ENCODE measurements at regions not wholly inside any gene's neighbourhood (a gene's known extent, or its start where the extent isn't known, plus 50 kb on each side); places are given as distances from the start of the nearest gene placed in this dataset.

DNA sequence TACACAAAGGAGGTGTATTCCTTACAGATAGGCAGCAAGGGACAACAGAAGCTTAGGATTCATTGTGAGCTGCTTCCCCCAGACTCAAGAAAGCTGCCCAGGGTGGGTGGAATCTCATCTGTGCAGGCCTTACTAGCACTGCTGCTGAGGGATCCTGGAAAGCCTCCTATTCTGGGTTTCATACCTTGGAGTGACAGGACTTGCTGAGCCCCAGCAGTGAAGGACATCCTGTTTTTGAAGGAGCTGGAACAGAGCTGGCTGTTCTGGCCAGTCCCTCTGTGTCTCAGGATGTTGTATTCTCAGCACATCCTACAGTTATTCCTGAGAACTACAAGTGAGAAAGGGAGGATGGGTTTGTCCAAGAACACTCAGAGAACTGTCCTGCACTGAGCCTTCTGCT, 486.3 kb downstream of the PTPRU start:
- TF ChIP-seq, protein P1, sequence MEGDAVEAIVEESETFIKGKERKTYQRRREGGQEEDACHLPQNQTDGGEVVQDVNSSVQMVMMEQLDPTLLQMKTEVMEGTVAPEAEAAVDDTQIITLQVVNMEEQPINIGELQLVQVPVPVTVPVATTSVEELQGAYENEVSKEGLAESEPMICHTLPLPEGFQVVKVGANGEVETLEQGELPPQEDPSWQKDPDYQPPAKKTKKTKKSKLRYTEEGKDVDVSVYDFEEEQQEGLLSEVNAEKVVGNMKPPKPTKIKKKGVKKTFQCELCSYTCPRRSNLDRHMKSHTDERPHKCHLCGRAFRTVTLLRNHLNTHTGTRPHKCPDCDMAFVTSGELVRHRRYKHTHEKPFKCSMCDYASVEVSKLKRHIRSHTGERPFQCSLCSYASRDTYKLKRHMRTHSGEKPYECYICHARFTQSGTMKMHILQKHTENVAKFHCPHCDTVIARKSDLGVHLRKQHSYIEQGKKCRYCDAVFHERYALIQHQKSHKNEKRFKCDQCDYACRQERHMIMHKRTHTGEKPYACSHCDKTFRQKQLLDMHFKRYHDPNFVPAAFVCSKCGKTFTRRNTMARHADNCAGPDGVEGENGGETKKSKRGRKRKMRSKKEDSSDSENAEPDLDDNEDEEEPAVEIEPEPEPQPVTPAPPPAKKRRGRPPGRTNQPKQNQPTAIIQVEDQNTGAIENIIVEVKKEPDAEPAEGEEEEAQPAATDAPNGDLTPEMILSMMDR (IDR thresholded peaks at IDR 0.05; ENCODE audit: unreplicated experiment) = no peak

DNA sequence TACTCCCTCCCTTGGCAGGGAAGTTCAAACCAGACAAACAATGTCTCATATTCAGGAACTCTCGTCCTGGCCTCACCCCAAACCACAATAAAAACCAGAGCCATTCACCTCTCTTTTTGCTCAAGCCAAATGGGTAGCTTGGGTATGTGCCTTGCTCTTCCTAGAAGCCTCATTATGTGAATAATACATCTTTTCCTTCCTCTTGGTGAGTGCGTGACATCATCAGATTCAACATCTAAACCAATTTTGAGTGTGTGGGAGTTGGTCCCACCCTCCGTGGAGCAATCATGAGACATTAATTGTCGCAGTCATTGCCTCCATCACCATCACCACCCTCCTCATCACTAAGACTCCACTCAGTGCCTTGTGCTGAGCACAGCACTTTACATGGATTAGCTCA, 482.9 kb downstream of the PTPRU start:
- no peak overlapping the region for H3K27ac Mint-ChIP-seq (ENCODE audit: unreplicated experiment)
- no peak overlapping the region for H3K4me3 Mint-ChIP-seq (ENCODE audit: unreplicated experiment)
- peaks cover 3% of the 10 kb centered on the region for H3K4me1 Mint-ChIP-seq (ENCODE audit: unreplicated experiment)
- TF ChIP-seq, protein P1 (IDR thresholded peaks at IDR 0.05; ENCODE audit: unreplicated experiment) = no peak
- peaks cover 26% of the 10 kb centered on the region for H3K9me3 Mint-ChIP-seq (ENCODE audit: unreplicated experiment)
- H3K27me3 Mint-ChIP-seq (ENCODE audit: unreplicated experiment) = peaks cover 9% of the 10 kb centered on the region
- H3K36me3 Mint-ChIP-seq (ENCODE audit: low read depth, unreplicated experiment) = peaks cover 12% of the 10 kb centered on the region
- no peak for DNase-seq (ENCODE audit: low spot score)

More for the DNA sequence above, 486.3 kb downstream of the PTPRU start:
- peaks cover 3% of the 10 kb centered on the region for H3K4me1 Mint-ChIP-seq (ENCODE audit: unreplicated experiment)
- no peak overlapping the region for H3K27ac Mint-ChIP-seq (ENCODE audit: unreplicated experiment)
- no peak overlapping the region for H3K4me3 Mint-ChIP-seq (ENCODE audit: unreplicated experiment)
- peaks cover 12% of the 10 kb centered on the region for H3K36me3 Mint-ChIP-seq (ENCODE audit: low read depth, unreplicated experiment)
- DNase-seq (ENCODE audit: low spot score) = no peak
- H3K27me3 Mint-ChIP-seq (ENCODE audit: unreplicated experiment) = peaks cover 16% of the 10 kb centered on the region
- H3K9me3 Mint-ChIP-seq (ENCODE audit: unreplicated experiment) = peaks cover 21% of the 10 kb centered on the region

DNA sequence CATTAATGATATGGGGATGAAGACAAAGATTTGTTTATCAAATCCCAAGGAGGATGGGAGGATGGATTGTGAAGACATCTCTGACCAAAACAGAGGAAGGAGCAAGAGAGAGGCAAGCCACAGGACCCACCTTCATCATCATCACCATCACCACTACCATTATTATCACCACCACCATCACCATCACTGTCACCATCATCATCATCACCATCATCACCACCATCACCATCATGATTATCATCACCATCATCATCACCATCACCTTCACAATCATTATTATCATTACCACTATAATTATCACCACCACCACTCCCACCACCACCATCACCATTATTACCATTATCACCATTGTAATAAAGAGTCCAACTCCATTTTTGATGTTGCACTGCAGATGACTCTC, 482.5 kb downstream of the PTPRU start:
- DNase-seq (ENCODE audit: low spot score) = no peak
- Mint-ChIP-seq H3K4me1 (ENCODE audit: unreplicated experiment) (peaks cover 1% of the 10 kb centered on the region), H3K36me3 (ENCODE audit: low read depth, unreplicated experiment) (peaks cover 11% of the 10 kb centered on the region), H3K4me3 (ENCODE audit: unreplicated experiment) (no peak overlapping the region), H3K27me3 (ENCODE audit: unreplicated experiment) (peaks cover 7% of the 10 kb centered on the region), H3K9me3 (ENCODE audit: unreplicated experiment) (peaks cover 25% of the 10 kb centered on the region), H3K27ac (ENCODE audit: unreplicated experiment) (no peak overlapping the region)
- TF ChIP-seq, protein P1 (IDR thresholded peaks at IDR 0.05; ENCODE audit: unreplicated experiment) = no peak

DNA sequence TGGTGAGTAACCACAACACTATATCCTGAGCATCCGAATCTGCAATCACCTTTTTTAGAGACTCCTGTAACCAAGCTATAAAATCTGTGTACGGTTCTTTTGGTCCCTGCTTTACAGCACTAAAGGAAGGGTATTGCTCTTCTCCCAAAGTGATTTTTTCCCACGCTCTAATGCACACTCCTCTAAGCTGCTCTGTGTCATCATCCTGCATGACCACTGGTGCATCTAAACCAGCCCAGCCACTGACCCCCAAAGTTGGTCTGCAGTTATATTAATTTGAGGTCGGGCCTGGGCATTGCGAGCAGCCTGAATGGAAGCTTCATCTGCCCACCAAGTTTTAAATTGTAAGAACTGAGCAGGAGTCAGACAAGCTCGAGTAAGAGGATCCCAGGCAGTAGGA, 480.0 kb downstream of the PTPRU start:
- TF ChIP-seq, protein P1 (IDR thresholded peaks at IDR 0.05; ENCODE audit: unreplicated experiment) = no peak
- DNase-seq (ENCODE audit: low spot score) = no peak
- Mint-ChIP-seq H3K36me3 (ENCODE audit: low read depth, unreplicated experiment) (peaks cover 9% of the 10 kb centered on the region), H3K9me3 (ENCODE audit: unreplicated experiment) (peaks cover 22% of the 10 kb centered on the region), H3K4me3 (ENCODE audit: unreplicated experiment) (no peak overlapping the region), H3K4me1 (ENCODE audit: unreplicated experiment) (peaks cover 4% of the 10 kb centered on the region), H3K27ac (ENCODE audit: unreplicated experiment) (no peak overlapping the region), H3K27me3 (ENCODE audit: unreplicated experiment) (peaks cover 10% of the 10 kb centered on the region)

DNA sequence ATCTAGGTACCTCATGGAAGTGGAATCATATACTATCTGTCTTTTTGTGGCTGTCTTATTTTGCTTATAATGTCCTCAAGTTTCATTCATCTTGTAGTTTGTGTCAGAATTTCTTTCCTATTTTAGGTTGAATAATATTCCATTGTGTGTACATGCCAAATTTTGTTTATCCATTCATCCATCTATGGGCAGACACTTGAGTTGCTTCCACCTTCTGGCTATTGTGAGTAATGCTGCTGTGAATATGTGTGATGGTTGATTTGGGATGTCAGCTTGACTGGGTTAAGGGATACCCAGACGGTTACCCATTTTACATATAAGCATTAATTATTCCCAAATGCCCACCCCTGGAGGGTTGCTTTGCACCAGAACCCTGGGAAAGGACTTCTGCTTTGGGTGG, 477.5 kb downstream of the PTPRU start:
- Mint-ChIP-seq H3K36me3 (ENCODE audit: low read depth, unreplicated experiment) (peaks cover 3% of the 10 kb centered on the region), H3K4me1 (ENCODE audit: unreplicated experiment) (peaks cover 12% of the 10 kb centered on the region), H3K27ac (ENCODE audit: unreplicated experiment) (no peak overlapping the region), H3K9me3 (ENCODE audit: unreplicated experiment) (peaks cover 9% of the 10 kb centered on the region), H3K4me3 (ENCODE audit: unreplicated experiment) (no peak overlapping the region), H3K27me3 (ENCODE audit: unreplicated experiment) (peaks cover 6% of the 10 kb centered on the region)
- no peak for DNase-seq (ENCODE audit: low spot score)
- TF ChIP-seq, protein P1 (IDR thresholded peaks at IDR 0.05; ENCODE audit: unreplicated experiment) = no peak

All from endothelial cell (in vitro differentiated cells).